Sigmoid colon (tissue), 6 donors: ENCODE measurements at regions not wholly inside any gene's neighbourhood (a gene's known extent, or its start where the extent isn't known, plus 50 kb on each side); places are given as distances from the start of the nearest gene placed in this dataset.

Source experiments
- DNase-seq: peaks from one replicate; pipeline ENCODE4 v3.0.0-alpha.2; 2019
- H3K27ac ChIP-seq, 4 donors: fragments of 200-600 bp; sonication (generic); one replicate each; pipeline ENCODE4 v1.5.1; 2016 to 2019; ENCODE audit warnings: mild to moderate bottlenecking in 1 of 4
- H3K27me3 ChIP-seq, 3 donors: fragments of 200-600 bp; sonication (generic); one replicate each; pipeline ENCODE4 v1.5.1; 2019; ENCODE audit warnings: mild to moderate bottlenecking in 1 of 3
- H3K36me3 ChIP-seq, 4 donors: fragments of 200-600 bp; sonication (generic); one replicate each; pipeline ENCODE4 v1.5.1; 2016 to 2019
- H3K4me1 ChIP-seq, 4 donors: fragments of 200-600 bp; sonication (generic); one replicate each; pipeline ENCODE4 v1.5.1; 2017 to 2019
- H3K4me3 ChIP-seq, 4 donors: fragments of 200-600 bp; sonication (generic); one replicate each; pipeline ENCODE4 v1.5.1; 2017 to 2019; ENCODE audit warnings: mild to moderate bottlenecking in 2 of 4, moderate library complexity in 1 of 4
- H3K9me3 ChIP-seq, 4 donors: fragments of 200-600 bp in 3 of 4; sonication (generic) in 3 of 4; one replicate each; pipeline versions ENCODE4 v1.5.1 to v1.6.1; 2013 to 2019
- EP300 ChIP-seq, 4 donors: sonication (generic); formaldehyde crosslinking; IDR thresholded peaks; one replicate each; pipeline ENCODE4 v1.6.1; 2017; ENCODE audit warnings: antibody characterized with exemption in 4 of 4
- POLR2A ChIP-seq, 2 donors: fragments of 450-650 bp; IDR thresholded peaks; one replicate each; pipeline ENCODE4 v1.6.1; 2016; ENCODE audit warnings: antibody characterized with exemption in 2 of 2, mild to moderate bottlenecking in 2 of 2, moderate library complexity in 2 of 2
- POLR2AphosphoS5 ChIP-seq, 4 donors: sonication (generic); formaldehyde crosslinking; IDR thresholded peaks; one replicate each; pipeline ENCODE4 v1.6.1; 2017; ENCODE audit warnings: antibody characterized with exemption in 4 of 4
- WGBS, 2 donors: extraction: QIAGEN DNeasy Blood & Tissue Kit; methylation state at CpG; one replicate each; pipeline ENCODE4 v1.1.7; 2013; 5-methylcytosine and 5-hydroxymethylcytosine counted together
- intact Hi-C: fragments of 100-400 bp; cut with DNase I; formaldehyde crosslinking; loops from one replicate; pipeline ENCODE4 v1.15.1; 2023
- TF ChIP-seq, protein P1 (sequence below), 4 experiments: fragments of 450-650 bp in 3 of 4; fragments of 200-600 bp in 1 of 4; IDR thresholded peaks; one replicate each; pipeline ENCODE4 v1.5.1; 2016 to 2019; ENCODE audit warnings: antibody characterized with exemption in 4 of 4, mild to moderate bottlenecking in 3 of 4, moderate library complexity in 2 of 4
- donor health status: healthy with polysubstance abuse.
- donor health status: healthy.

DNA sequence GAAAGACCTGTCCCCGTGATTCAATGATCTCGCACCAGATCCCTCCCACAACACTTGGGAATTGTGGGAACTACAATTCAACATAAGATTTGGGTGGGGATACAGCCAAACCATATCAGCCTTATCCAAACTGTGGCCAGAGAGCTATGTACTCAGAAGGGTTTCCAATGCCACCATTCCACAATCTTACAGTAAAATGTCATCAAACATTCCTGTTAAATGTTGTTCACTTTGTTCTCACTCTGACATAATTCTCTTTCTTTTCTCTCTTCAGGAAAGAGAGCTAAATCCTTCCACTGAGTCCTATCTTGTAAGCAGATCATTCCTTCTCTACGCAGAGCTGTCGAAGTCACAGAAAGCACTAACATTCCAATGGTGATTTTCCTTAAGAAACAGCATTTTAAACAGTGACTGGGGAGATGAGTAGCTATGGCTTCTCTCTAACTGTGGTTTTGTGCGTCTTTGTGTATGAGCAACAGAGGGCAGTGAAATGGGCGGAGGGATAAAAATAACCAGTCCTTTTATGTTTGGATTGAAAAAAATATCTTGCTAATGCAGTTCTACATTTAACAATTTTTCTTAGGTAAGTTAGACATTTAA is 684.7 kb downstream of the EPHA4 start:
- Histone ChIP-seq H3K27ac (no peak overlapping the region), H3K9me3 (no peaks in the 10 kb centered on the region), H3K36me3 (no peaks in the 10 kb centered on the region), H3K27me3 (no peaks in the 10 kb centered on the region), H3K4me1 (no peaks in the 10 kb centered on the region), H3K4me3 (no peak overlapping the region)
- TF ChIP-seq POLR2AphosphoS5 (IDR thresholded peaks at IDR 0.05) (no peak), POLR2A (IDR thresholded peaks at IDR 0.05) (no peak), EP300 (IDR thresholded peaks at IDR 0.05) (no peak)
- no peak for DNase-seq
- 94% methylated on average over 6 of the region's 6 CpGs for WGBS, 2 donors
- intact Hi-C loops = no loop called here

DNA sequence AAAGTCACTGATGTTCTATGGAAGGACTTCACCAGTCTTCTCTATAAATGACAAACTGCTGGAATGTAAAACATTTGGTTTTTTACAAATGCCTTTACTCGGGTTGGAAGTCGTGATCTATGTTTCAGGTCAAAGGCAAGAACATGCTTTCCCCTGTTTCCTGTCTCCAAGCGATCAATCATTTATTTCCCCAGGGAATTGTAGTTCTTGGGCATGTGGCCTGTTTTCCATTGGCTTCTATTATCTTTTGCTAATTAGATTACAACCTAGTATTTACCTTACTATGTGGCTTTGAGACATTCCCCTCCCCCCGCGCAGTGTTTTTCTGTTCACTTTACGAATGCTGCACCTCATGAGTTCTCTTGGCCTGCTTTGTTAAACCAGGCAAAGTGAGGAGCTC is 684.2 kb downstream of the EPHA4 start:
- TF ChIP-seq POLR2AphosphoS5 (IDR thresholded peaks at IDR 0.05) = no peak
- TF ChIP-seq, protein P1, sequence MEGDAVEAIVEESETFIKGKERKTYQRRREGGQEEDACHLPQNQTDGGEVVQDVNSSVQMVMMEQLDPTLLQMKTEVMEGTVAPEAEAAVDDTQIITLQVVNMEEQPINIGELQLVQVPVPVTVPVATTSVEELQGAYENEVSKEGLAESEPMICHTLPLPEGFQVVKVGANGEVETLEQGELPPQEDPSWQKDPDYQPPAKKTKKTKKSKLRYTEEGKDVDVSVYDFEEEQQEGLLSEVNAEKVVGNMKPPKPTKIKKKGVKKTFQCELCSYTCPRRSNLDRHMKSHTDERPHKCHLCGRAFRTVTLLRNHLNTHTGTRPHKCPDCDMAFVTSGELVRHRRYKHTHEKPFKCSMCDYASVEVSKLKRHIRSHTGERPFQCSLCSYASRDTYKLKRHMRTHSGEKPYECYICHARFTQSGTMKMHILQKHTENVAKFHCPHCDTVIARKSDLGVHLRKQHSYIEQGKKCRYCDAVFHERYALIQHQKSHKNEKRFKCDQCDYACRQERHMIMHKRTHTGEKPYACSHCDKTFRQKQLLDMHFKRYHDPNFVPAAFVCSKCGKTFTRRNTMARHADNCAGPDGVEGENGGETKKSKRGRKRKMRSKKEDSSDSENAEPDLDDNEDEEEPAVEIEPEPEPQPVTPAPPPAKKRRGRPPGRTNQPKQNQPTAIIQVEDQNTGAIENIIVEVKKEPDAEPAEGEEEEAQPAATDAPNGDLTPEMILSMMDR (IDR thresholded peaks at IDR 0.05) = no peak
- TF ChIP-seq EP300 (IDR thresholded peaks at IDR 0.05) = no peak
- TF ChIP-seq POLR2A (IDR thresholded peaks at IDR 0.05) = no peak

DNA sequence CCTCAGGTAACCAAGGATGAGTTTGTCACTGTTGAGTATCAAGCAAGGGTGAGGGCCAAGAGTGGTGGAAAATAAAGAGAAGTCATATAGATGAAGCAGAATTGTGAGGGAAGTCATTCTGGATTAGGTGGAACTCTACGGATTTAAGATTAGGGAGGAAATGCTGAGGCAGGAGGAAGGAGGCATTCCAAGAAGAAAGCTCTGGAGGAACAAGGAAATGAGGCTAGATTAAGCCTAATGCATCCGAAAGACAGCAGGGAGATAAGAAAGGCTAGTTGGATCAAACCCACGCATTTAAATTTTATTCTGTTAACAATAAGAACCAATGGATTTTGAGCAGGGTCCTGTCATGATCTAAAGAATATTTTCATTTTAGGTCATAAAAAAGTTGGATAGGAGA is 681.2 kb downstream of the EPHA4 start:
- no peaks in the 10 kb centered on the region for H3K4me1 ChIP-seq
- 93% methylated on average over 3 of the region's 3 CpGs for whole genome bisulfite sequencing, 2 donors
- H3K27ac ChIP-seq = no peak overlapping the region
- no peaks in the 10 kb centered on the region for H3K9me3 ChIP-seq
- no peak for DNase-seq
- intact Hi-C loops = no loop called here
- no peaks in the 10 kb centered on the region for H3K27me3 ChIP-seq
- TF ChIP-seq POLR2A (IDR thresholded peaks at IDR 0.05) = no peak
- no peak for TF ChIP-seq EP300 (IDR thresholded peaks at IDR 0.05)
- H3K4me3 ChIP-seq = no peak overlapping the region
- no peaks in the 10 kb centered on the region for H3K36me3 ChIP-seq

More for the DNA sequence above, 684.2 kb downstream of the EPHA4 start:
- no peak overlapping the region for H3K27ac ChIP-seq
- no peaks in the 10 kb centered on the region for H3K27me3 ChIP-seq
- H3K4me1 ChIP-seq = no peaks in the 10 kb centered on the region
- no peaks in the 10 kb centered on the region for H3K36me3 ChIP-seq
- intact Hi-C loops = no loop called here
- no peak overlapping the region for H3K4me3 ChIP-seq
- no peak for DNase-seq
- WGBS, 2 donors = 82 to 88% methylated on average over 6 of the region's 6 CpGs
- H3K9me3 ChIP-seq = no peaks in the 10 kb centered on the region

DNA sequence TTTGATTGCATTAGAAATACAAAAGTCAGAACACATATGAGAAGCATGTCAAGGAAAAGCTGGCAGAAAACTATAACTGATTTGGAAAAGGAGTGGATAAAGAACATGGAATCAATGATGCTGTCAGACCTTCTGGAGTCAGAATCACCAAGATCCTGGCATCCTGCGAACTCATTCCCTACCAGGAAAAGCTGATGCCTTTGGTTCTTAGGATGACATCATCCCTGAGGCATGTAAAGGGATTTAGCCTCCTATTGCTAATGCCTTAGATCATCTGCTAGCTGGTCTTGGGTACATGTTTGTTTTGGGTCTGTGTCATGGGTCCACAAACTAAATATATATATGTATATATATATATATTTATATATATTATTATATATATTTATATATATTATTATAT is 680.7 kb downstream of the EPHA4 start:
- intact Hi-C loops = no loop called here
- Histone ChIP-seq H3K27me3 (no peaks in the 10 kb centered on the region), H3K27ac (no peak overlapping the region), H3K36me3 (no peaks in the 10 kb centered on the region), H3K4me3 (no peak overlapping the region), H3K4me1 (no peaks in the 10 kb centered on the region), H3K9me3 (no peaks in the 10 kb centered on the region)
- WGBS, 2 donors = 38 to 88% methylated on average over 1 of the region's 1 CpG
- TF ChIP-seq POLR2A (IDR thresholded peaks at IDR 0.05) = no peak
- no peak for TF ChIP-seq POLR2AphosphoS5 (IDR thresholded peaks at IDR 0.05)
- TF ChIP-seq EP300 (IDR thresholded peaks at IDR 0.05) = no peak
- TF ChIP-seq, protein P1 (IDR thresholded peaks at IDR 0.05) = no peak
- DNase-seq = no peak

DNA sequence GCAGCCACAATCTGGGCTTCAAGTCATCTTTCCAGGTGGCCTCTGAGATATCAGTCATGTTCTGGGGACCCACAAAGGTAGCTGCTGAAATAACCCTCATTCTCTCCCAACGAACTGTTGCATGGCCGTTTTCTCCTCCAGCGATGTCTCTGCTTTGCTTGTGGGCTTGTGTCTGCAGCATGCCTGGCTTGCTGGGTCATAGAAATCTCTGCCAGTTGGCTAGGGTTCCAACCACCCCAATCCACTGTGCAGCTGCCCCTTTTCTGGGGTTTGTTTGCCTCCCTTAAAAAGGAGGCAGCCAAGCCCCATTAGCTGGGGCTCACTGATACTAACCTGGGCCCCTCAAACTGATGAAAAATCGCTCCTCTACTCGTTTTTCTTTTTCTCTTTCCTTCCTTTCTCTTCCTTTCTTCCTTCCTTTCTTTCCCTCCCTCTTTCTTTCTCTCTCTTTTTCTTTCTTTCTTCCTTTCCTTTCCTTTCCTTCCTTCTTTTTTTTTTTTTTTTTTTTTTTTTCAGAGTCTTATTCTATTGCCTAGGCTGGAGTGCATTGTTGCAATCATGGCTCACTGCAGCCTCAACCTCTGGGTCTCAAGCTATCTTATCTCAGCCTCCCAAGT is 680.0 kb downstream of the EPHA4 start:
- TF ChIP-seq POLR2AphosphoS5 (IDR thresholded peaks at IDR 0.05) (no peak), EP300 (IDR thresholded peaks at IDR 0.05) (no peak), POLR2A (IDR thresholded peaks at IDR 0.05) (no peak)
- TF ChIP-seq, protein P1 (IDR thresholded peaks at IDR 0.05) = no peak
- no peak for DNase-seq
- Histone ChIP-seq H3K36me3 (no peaks in the 10 kb centered on the region), H3K9me3 (no peaks in the 10 kb centered on the region), H3K4me1 (no peaks in the 10 kb centered on the region), H3K27ac (no peak overlapping the region), H3K4me3 (no peak overlapping the region), H3K27me3 (no peaks in the 10 kb centered on the region)
- WGBS, 2 donors = 80 to 85% methylated on average over 5 of the region's 5 CpGs
- intact Hi-C loops = no loop called here

DNA sequence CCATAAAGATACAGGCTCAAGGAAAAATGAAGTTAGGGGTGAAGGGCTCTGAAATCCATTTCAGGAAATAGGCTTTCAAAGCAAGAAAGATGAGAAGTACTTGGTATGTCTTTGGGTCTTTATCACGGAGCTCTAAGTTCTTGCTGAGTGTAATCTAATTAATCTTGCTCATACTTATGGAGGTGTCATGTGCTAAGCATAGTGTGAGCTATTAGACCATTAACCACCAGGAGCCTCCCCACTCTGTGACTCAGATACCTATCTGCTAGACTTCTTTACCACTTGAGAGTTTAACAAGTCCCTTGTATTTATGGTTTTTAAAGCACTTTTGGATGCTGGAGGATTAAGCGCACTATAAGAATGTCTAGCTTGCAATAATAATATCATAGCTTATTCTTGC is 678.7 kb downstream of the EPHA4 start:
- DNase-seq = no peak
- TF ChIP-seq POLR2A (IDR thresholded peaks at IDR 0.05) = no peak
- no peak for TF ChIP-seq EP300 (IDR thresholded peaks at IDR 0.05)
- TF ChIP-seq, protein P1 (IDR thresholded peaks at IDR 0.05) = no peak
- no peak for TF ChIP-seq POLR2AphosphoS5 (IDR thresholded peaks at IDR 0.05)
- Histone ChIP-seq H3K36me3 (no peaks in the 10 kb centered on the region), H3K27ac (no peak overlapping the region), H3K4me3 (no peak overlapping the region), H3K4me1 (no peaks in the 10 kb centered on the region), H3K27me3 (no peaks in the 10 kb centered on the region), H3K9me3 (no peaks in the 10 kb centered on the region)
- intact Hi-C loops = no loop called here
- 90 to 93% methylated on average over 2 of the region's 2 CpGs for WGBS, 2 donors
